ENCODE measurements at regions not wholly inside any gene's neighbourhood (a gene's known extent, or its start where the extent isn't known, plus 50 kb on each side); places are given as distances from the start of the nearest gene placed in this dataset.

- Histone ChIP-seq H3K4me3 (ENCODE audit: low read depth in 1 of 2, low read length in 1 of 2) (no peak overlapping the region), H3K36me3 (no peaks in the 10 kb centered on the region), H3K4me1 (ENCODE audit: control insufficient read depth in 1 of 2, insufficient read depth in 1 of 2, low read depth in 1 of 2, low read length in 1 of 2) (no peaks in the 10 kb centered on the region), H3K27ac (no peak overlapping the region), H3K9me3 (no peaks in the 10 kb centered on the region), H3K27me3 (no peaks in the 10 kb centered on the region)
- TF ChIP-seq CTCF (IDR thresholded peaks at IDR 0.05), result no peak
These were observed 264.9 kb upstream of the C1orf174 start for GRCh38 chr1:4164965-4165364.

- H3K27ac ChIP-seq, result no peak overlapping the region
- no peak for TF ChIP-seq CTCF (IDR thresholded peaks at IDR 0.05)
- H3K27me3 ChIP-seq, result no peaks in the 10 kb centered on the region
- H3K9me3 ChIP-seq, result no peaks in the 10 kb centered on the region
- no peaks in the 10 kb centered on the region for H3K36me3 ChIP-seq
- no peaks in the 10 kb centered on the region for H3K4me1 ChIP-seq (ENCODE audit: control insufficient read depth in 1 of 2, insufficient read depth in 1 of 2, low read depth in 1 of 2, low read length in 1 of 2)
- no peak overlapping the region for H3K4me3 ChIP-seq (ENCODE audit: low read depth in 1 of 2, low read length in 1 of 2)
These were observed 265.7 kb upstream of the C1orf174 start for GRCh38 chr1:4165686-4166300.

- H3K36me3 ChIP-seq, result no peaks in the 10 kb centered on the region
- H3K27me3 ChIP-seq, result no peaks in the 10 kb centered on the region
- no peaks in the 10 kb centered on the region for H3K9me3 ChIP-seq
- H3K4me1 ChIP-seq (ENCODE audit: control insufficient read depth in 1 of 2, insufficient read depth in 1 of 2, low read depth in 1 of 2, low read length in 1 of 2), result no peaks in the 10 kb centered on the region
- no peak for TF ChIP-seq CTCF (IDR thresholded peaks at IDR 0.05)
- no peak overlapping the region for H3K4me3 ChIP-seq (ENCODE audit: low read depth in 1 of 2, low read length in 1 of 2)
- H3K27ac ChIP-seq, result no peak overlapping the region
These were observed 266.6 kb upstream of the C1orf174 start for GRCh38 chr1:4166713-4167112.

- no peak overlapping the region for H3K4me3 ChIP-seq (ENCODE audit: low read depth in 1 of 2, low read length in 1 of 2)
- H3K27me3 ChIP-seq, result no peaks in the 10 kb centered on the region
- no peaks in the 10 kb centered on the region for H3K9me3 ChIP-seq
- no peaks in the 10 kb centered on the region for H3K36me3 ChIP-seq
- no peak for TF ChIP-seq CTCF (IDR thresholded peaks at IDR 0.05)
- no peak overlapping the region for H3K27ac ChIP-seq
- no peaks in the 10 kb centered on the region for H3K4me1 ChIP-seq (ENCODE audit: control insufficient read depth in 1 of 2, insufficient read depth in 1 of 2, low read depth in 1 of 2, low read length in 1 of 2)
These were observed 269.9 kb upstream of the C1orf174 start for GRCh38 chr1:4169991-4170390.

- no peak overlapping the region for H3K27ac ChIP-seq
- H3K4me3 ChIP-seq (ENCODE audit: low read depth in 1 of 2, low read length in 1 of 2), result no peak overlapping the region
- H3K27me3 ChIP-seq, result no peaks in the 10 kb centered on the region
- TF ChIP-seq CTCF (IDR thresholded peaks at IDR 0.05), result no peak
- H3K9me3 ChIP-seq, result no peaks in the 10 kb centered on the region
- H3K4me1 ChIP-seq (ENCODE audit: control insufficient read depth in 1 of 2, insufficient read depth in 1 of 2, low read depth in 1 of 2, low read length in 1 of 2), result no peaks in the 10 kb centered on the region
- H3K36me3 ChIP-seq, result no peaks in the 10 kb centered on the region
These were observed 270.7 kb upstream of the C1orf174 start for GRCh38 chr1:4170548-4171340.

Measured in neutrophil (primary cell).